GM21619 (cell line): ENCODE measurements at regions not wholly inside any gene's neighbourhood (a gene's known extent, or its start where the extent isn't known, plus 50 kb on each side); places are given as distances from the start of the nearest gene placed in this dataset.

Experiments used
- ATAC-seq: cut with Tn5 transposase; IDR thresholded peaks from one replicate; pipeline ENCODE4 v1.9.1; 2021; ENCODE audit not compliant: unreplicated experiment

- ATAC-seq, result no peak
Observed at GRCh38 chr20:52921340-52921739, 50.8 kb upstream of the TSHZ2 start.

GRCh38 chr20:52918311-52918710 lies 53.8 kb upstream of the TSHZ2 start:
- no peak for ATAC-seq

- no peak for ATAC-seq
Observed at GRCh38 chr20:52915564-52915963, 56.6 kb upstream of the TSHZ2 start.

GRCh38 chr20:52914870-52915269 lies 57.3 kb upstream of the TSHZ2 start:
- ATAC-seq, result no peak

GRCh38 chr20:52913650-52914387 lies 58.3 kb upstream of the TSHZ2 start:
- no peak for ATAC-seq

GRCh38 chr20:52905241-52905994 lies 66.7 kb upstream of the TSHZ2 start:
- ATAC-seq, result no peak

GRCh38 chr20:52904837-52905236 lies 67.3 kb upstream of the TSHZ2 start:
- ATAC-seq, result no peak

- ATAC-seq, result no peak
Observed at GRCh38 chr20:52899041-52899608, 73.0 kb upstream of the TSHZ2 start.

- no peak for ATAC-seq
Observed at GRCh38 chr20:52896348-52896747, 75.8 kb upstream of the TSHZ2 start.

- ATAC-seq, result no peak
Observed at GRCh38 chr20:52895701-52896100, 76.5 kb upstream of the TSHZ2 start.

- ATAC-seq, result no peak
Observed at GRCh38 chr20:52895235-52895634, 76.9 kb upstream of the TSHZ2 start.

- ATAC-seq, result no peak
Observed at GRCh38 chr20:52893498-52893897, 78.7 kb upstream of the TSHZ2 start.

GRCh38 chr20:52892023-52892422 lies 80.1 kb upstream of the TSHZ2 start:
- ATAC-seq, result no peak

GRCh38 chr20:52890130-52890529 lies 82.0 kb upstream of the TSHZ2 start:
- ATAC-seq, result no peak

GRCh38 chr20:52889225-52889624 lies 82.9 kb upstream of the TSHZ2 start:
- ATAC-seq, result no peak

GRCh38 chr20:52888096-52888495 lies 84.1 kb upstream of the TSHZ2 start:
- ATAC-seq, result no peak

GRCh38 chr20:52880997-52881396 lies 91.2 kb upstream of the TSHZ2 start:
- no peak for ATAC-seq

- no peak for ATAC-seq
Observed at GRCh38 chr20:52880259-52880658, 91.9 kb upstream of the TSHZ2 start.

- ATAC-seq, result no peak
Observed at GRCh38 chr20:52874241-52874640, 97.9 kb upstream of the TSHZ2 start.

- ATAC-seq, result no peak
Observed at GRCh38 chr20:52869698-52870501, 102.3 kb upstream of the TSHZ2 start.

- ATAC-seq, result no peak
Observed at GRCh38 chr20:52869276-52869675, 102.9 kb upstream of the TSHZ2 start.
